HG03025 (cell line): ENCODE measurements at regions not wholly inside any gene's neighbourhood (a gene's known extent, or its start where the extent isn't known, plus 50 kb on each side); places are given as distances from the start of the nearest gene placed in this dataset.

Source experiments
- ATAC-seq: cut with Tn5 transposase; IDR thresholded peaks from one replicate; pipeline ENCODE4 v1.9.1; 2021; ENCODE audit warnings: mild to moderate bottlenecking, moderate library complexity; ENCODE audit not compliant: unreplicated experiment, low FRiP score

- ATAC-seq, result no peak
These were observed 1127.3 kb upstream of the AUTS2 start for GRCh38 chr7:68470836-68471435.

- no peak for ATAC-seq
These were observed 1125.6 kb upstream of the AUTS2 start for GRCh38 chr7:68472688-68473087.

GRCh38 chr7:68474661-68475216, 1123.5 kb upstream of the AUTS2 start:
- ATAC-seq, result no peak

DNA sequence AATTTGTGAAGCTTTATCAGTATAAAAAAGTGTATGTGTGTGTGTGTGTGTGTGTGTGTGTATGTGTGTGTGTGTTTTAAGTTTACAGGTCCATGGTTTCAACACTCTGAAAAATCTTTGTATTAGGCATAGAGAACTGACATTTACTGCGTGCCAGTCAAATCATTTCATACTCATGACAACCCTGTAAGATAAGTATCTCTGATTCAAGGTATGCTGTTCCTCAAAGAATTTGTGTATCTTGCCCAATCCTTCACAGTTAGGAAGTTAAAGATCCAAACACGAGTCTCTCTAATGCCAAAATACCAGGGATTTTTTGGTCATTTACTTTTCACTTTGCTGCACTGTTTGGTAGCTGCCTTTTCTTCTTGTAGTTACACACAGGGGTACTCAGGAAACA, 1121.3 kb upstream of the AUTS2 start:
- no peak for ATAC-seq

GRCh38 chr7:68478326-68478725, 1119.9 kb upstream of the AUTS2 start:
- ATAC-seq, result no peak

DNA sequence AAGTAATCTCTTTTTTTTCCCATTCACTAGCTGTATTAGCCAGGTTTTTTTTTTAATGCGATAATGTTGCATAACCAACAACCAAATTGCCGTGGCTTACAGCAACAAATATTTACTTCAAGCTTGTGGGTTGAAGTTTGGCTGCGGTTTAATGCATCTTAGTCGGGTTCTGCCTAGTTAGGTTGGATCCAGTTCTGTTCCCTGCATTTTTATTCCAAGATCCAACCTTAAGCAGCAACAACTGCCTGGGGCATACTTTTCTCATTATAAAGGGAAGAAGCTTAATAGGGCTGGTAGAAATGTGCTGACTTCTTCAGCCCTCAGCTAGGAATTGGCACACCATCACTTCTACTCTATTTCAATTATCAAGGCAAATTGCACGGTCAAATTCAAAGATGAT, 1115.5 kb upstream of the AUTS2 start:
- ATAC-seq, result no peak

DNA sequence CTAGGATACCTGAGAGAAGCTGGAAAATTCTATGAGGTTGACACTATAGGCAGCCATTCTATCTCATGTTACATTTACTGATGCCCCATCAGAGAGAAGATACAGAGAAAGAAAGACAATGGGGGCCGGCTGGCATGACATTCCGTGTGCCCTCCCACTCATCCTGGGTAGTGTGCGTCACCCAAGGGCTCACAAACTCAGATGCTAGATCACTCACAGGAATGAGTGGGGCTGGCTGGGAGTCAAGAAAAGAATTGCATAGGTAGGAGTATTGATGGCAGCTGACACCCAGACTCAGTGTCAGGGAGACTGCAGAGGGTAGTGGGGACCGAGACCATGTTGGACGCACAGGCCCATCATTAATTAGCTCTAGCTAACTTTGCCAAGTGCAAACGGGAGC, 1113.5 kb upstream of the AUTS2 start:
- no peak for ATAC-seq

DNA sequence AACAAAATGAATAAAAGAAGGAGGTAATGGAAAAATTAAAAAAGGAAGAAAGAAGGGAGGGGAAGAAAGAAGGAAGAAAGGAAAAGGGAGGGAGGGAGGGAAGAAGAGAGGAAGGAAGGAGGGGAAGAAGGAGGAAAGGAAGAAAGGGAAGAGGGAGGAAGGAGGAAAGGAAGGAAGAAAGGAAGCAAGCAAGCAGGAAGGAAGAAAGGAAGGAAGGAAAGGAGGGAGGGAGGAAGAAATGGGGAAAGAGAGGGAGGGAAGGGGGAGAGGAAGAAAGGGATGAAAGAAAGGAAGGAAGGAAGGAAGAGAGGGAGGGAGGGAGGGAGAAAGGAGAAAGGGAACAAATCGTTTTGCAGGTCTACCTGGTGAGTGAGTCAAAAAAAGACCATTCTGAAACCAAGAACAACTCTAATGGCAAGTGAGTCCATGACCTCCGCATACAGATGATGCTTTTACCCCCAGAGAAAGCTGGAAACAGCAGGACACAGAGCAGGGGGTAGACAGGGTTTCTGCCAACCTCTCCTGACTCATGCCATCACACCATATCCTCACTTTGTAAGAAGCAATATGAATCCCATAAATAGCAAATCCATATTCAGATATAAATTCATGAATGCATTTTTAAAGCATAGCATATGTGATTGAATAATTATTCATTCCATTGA, 1112.9 kb upstream of the AUTS2 start:
- ATAC-seq, result no peak

- ATAC-seq, result no peak
These were observed 1109.8 kb upstream of the AUTS2 start for GRCh38 chr7:68488341-68489060.

- no peak for ATAC-seq
These were observed 1106.5 kb upstream of the AUTS2 start for GRCh38 chr7:68491523-68492358.

GRCh38 chr7:68492359-68492690, 1106.0 kb upstream of the AUTS2 start:
- ATAC-seq, result no peak

- no peak for ATAC-seq
These were observed 1094.9 kb upstream of the AUTS2 start for GRCh38 chr7:68503400-68503799.

DNA sequence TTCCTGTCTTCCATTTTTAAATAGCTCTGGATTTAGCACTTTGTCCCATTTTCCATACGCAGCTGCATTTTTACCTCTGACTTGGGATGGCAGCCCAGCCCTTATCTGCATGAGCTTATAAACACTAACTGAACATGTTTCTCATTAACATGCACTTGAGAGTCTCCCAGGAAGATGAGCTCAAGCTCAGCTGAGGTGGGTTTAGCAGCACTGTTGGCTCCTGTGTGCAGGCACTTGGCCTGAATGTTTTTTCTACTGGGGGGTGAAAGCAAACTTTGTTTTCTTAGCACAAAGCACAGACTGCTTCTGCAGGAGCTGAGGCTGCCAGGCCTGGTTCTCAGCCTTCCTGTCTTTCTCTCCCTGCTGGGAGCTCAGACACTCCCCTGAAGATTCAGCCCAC, 1093.6 kb upstream of the AUTS2 start:
- ATAC-seq, result no peak

- ATAC-seq, result no peak
These were observed 1092.6 kb upstream of the AUTS2 start for GRCh38 chr7:68505721-68506120.

GRCh38 chr7:68507668-68508067, 1090.6 kb upstream of the AUTS2 start:
- no peak for ATAC-seq

GRCh38 chr7:68509054-68509453, 1089.2 kb upstream of the AUTS2 start:
- ATAC-seq, result no peak

DNA sequence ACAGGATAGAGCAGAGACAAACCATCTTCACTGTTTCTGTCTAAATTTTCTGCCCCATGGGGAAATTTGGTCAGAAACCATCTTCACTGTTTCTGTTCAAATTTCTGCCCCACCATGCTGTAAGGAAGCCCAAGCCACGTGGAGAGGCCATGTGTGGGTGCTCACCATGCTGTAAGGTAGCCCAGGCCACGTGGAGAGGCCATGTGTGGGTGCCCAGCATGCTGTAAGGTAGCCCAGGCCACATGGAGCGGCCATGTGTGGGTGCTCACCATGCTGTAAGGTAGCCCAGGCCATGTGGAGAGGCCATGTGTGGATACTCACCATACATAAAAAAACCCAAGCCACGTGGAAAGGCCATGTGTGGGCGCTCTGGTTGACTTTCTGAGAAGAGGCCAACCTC, 1088.7 kb upstream of the AUTS2 start:
- ATAC-seq, result no peak

- no peak for ATAC-seq
These were observed 1087.0 kb upstream of the AUTS2 start for GRCh38 chr7:68511281-68511680.

DNA sequence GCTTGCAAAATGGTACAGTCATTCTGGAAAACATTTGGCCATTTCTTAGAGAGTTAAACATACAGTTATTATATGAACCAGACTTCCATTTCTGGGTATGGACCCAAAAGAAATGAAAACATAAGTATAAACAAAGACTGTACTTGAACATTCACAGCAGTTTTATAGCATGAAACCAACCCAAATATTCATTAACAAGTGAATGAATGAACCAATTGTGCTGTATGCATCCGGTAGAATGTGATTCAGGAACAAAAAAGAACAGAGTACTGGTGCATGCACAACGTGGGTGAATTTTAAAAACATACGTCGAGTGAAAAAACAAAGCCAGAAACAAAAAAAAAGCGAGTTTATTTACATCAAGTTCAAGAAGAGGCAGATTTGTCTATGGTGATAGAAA, 1085.8 kb upstream of the AUTS2 start:
- no peak for ATAC-seq

GRCh38 chr7:68518060-68518459, 1080.2 kb upstream of the AUTS2 start:
- no peak for ATAC-seq

- ATAC-seq, result no peak
These were observed 1074.1 kb upstream of the AUTS2 start for GRCh38 chr7:68524126-68524525.
